ENCODE measurements at regions not wholly inside any gene's neighbourhood (a gene's known extent, or its start where the extent isn't known, plus 50 kb on each side); places are given as distances from the start of the nearest gene placed in this dataset.
A peak's percentile ranks its signal among the peaks of the same experiment; 100 is the strongest.

DNA sequence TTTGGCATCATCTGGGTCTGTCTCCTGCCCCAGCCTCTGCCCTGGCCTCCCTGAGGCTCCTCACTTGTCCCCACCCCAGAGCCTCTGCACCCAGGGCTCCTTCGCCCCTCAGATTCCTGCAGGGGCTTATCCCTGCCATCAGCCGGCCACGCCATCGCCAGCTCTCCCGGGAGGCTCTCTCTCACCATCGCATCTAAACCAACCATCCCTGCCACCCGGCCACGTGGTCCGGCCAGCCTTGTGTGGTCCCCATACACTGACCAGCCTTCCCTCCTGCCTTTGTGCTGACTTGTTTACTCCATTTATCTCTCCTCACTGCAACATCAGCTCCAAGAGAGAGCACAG lies 134.3 kb upstream of the IQSEC1 start:
- no peak overlapping the region for H3K4me3 Mint-ChIP-seq
- peaks cover 10 to 20% (median 15%) of the 10 kb centered on the region in 3 donors for H3K27me3 Mint-ChIP-seq (ENCODE audit: low read depth in 3 of 3)
- H3K27ac Mint-ChIP-seq: no peak overlapping the region
- peaks cover 2 to 4% of the 10 kb centered on the region in 2 donors for H3K4me1 Mint-ChIP-seq
- H3K9me3 Mint-ChIP-seq: no peaks in the 10 kb centered on the region
- no peaks in the 10 kb centered on the region for H3K36me3 Mint-ChIP-seq
- no peak for DNase-seq

DNA sequence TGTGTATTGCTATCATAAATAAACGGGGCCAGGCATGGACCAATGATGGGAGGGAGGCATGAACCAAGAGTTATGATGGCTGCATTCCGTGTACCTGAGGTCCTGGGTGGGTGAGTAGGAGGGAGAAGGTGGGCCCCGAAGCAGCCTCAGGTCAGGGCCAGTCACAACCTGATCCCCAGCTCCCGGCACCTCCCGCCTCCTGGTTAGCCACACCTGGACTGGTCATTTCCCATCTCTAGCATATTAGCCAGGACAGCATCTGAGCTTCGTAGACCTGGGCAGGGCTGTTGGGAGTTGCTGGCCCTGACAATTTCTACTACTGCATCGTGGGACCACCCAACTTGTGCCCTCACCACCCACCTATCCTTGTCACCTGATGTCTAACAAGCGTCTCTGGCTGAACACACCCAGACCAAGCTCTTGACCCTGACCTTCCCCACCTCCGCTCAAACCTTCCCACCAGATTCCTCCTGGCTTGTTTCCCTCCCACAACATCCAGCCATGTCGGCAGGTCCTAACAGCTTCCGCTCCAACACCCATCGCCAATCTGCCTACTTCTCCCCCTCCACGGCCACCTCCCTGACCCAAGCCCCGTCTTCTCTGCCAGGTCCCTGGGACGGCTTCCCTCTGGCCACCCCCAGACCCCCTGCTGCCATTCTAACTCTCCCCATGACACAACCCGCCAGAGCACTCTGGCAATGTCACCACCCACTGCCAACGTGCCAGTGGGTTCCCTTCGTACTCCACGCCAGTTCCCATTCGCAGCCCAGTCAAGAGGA lies 133.8 kb upstream of the IQSEC1 start:
- Mint-ChIP-seq H3K36me3 (no peaks in the 10 kb centered on the region), H3K27ac (no peak overlapping the region), H3K4me1 (peaks cover 2 to 4% of the 10 kb centered on the region in 2 donors), H3K4me3 (no peak overlapping the region), H3K9me3 (no peaks in the 10 kb centered on the region), H3K27me3 (ENCODE audit: low read depth in 3 of 3) (peaks cover 10 to 20% (median 15%) of the 10 kb centered on the region in 3 donors)
- DNase-seq: no peak

- Mint-ChIP-seq H3K36me3 (no peaks in the 10 kb centered on the region), H3K4me1 (peaks cover 2 to 4% of the 10 kb centered on the region in 2 donors), H3K27ac (peak overlapping the region in 1 of 6 donors; percentile 30), H3K4me3 (no peak overlapping the region), H3K27me3 (ENCODE audit: low read depth in 3 of 3) (peaks cover 10 to 20% (median 15%) of the 10 kb centered on the region in 3 donors), H3K9me3 (no peaks in the 10 kb centered on the region)
- no peak for DNase-seq
Observed at GRCh38 chr3:13205567-13206143, 132.4 kb upstream of the IQSEC1 start.

- H3K9me3 Mint-ChIP-seq: no peaks in the 10 kb centered on the region
- H3K4me3 Mint-ChIP-seq: no peak overlapping the region
- no peak for DNase-seq
- H3K27ac Mint-ChIP-seq: no peak overlapping the region
- H3K4me1 Mint-ChIP-seq: peaks cover 2 to 4% of the 10 kb centered on the region in 2 donors
- H3K36me3 Mint-ChIP-seq: no peaks in the 10 kb centered on the region
- H3K27me3 Mint-ChIP-seq (ENCODE audit: low read depth in 3 of 3): peaks cover 8 to 21% (median 20%) of the 10 kb centered on the region in 3 donors
Observed at GRCh38 chr3:13204177-13204581, 130.9 kb upstream of the IQSEC1 start.

DNA sequence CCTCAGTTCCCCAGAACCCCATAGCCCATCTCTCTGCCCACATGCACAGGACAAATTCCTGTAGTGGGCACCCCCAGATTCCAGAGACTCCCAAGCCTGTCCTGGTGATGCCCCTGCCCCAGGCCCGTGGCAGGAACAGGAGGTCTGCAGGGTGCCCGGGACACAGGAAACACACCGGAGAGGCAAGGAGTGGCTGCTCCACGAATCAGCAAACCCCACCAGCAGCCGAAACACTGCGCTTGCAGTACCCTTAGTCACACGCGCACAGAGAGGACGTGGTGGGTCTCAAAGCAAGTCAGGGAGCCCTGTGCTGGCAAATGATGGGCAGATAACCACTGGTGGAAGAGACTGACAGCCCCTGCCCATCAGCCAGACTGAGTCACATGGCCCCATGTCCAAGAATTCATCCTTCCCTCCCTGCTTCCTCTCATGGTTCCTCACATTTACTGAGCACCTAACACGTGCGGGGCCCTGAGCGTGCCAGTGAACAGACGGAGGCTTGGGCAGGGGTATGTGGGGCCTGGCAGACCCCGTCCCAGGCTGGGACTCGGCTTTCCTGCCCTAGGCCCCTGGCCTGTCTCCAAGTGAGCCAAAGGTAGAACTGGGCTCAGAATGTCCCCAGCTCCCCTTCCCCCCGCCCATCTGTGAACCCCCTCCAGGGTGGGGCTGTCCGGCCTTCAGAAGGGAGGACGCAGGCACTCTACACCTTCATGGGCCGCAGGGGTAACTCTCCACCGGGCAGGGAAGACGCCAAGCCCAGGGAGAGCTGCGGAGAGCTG lies 130.4 kb upstream of the IQSEC1 start:
- no peak for DNase-seq
- Mint-ChIP-seq H3K4me3 (no peak overlapping the region), H3K27me3 (ENCODE audit: low read depth in 3 of 3) (peaks cover 7 to 21% (median 20%) of the 10 kb centered on the region in 3 donors), H3K27ac (no peak overlapping the region), H3K36me3 (no peaks in the 10 kb centered on the region), H3K4me1 (peaks cover 2 to 4% of the 10 kb centered on the region in 2 donors), H3K9me3 (no peaks in the 10 kb centered on the region)

GRCh38 chr3:13202744-13203397 lies 129.6 kb upstream of the IQSEC1 start:
- Mint-ChIP-seq H3K27me3 (ENCODE audit: low read depth in 3 of 3) (peaks cover 7 to 25% (median 20%) of the 10 kb centered on the region in 3 donors), H3K4me3 (no peak overlapping the region), H3K4me1 (peaks cover 2 to 4% of the 10 kb centered on the region in 2 donors), H3K27ac (no peak overlapping the region), H3K36me3 (no peaks in the 10 kb centered on the region), H3K9me3 (no peaks in the 10 kb centered on the region)
- DNase-seq: no peak

DNA sequence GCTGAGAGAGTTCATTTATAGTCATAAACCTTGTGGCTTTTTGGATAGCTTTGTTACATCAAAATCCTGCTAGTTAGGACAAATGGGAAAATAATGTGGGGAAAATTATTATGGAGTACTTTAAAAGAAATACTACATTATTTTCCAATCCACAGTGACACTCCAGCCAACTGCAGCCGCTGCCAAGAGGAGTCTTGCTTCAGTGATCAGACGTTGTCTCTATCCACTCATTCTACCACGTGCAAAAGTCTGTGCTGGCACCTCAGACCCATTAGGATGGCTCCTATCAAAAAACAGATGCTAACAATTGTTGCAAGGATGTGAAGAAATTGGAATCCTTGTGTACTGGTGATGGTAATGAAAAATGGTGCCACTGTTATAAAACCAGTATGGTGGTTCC lies 128.6 kb upstream of the IQSEC1 start:
- Mint-ChIP-seq H3K27ac (no peak overlapping the region), H3K36me3 (no peaks in the 10 kb centered on the region), H3K4me1 (peaks cover 2 to 4% of the 10 kb centered on the region in 2 donors), H3K4me3 (no peak overlapping the region), H3K27me3 (ENCODE audit: low read depth in 3 of 3) (peaks cover 7 to 20% (median 20%) of the 10 kb centered on the region in 3 donors), H3K9me3 (no peaks in the 10 kb centered on the region)
- DNase-seq: no peak

GRCh38 chr3:13200946-13201345 lies 127.7 kb upstream of the IQSEC1 start:
- peak; percentile 9 to 17 (median 17) for DNase-seq
- Mint-ChIP-seq H3K36me3 (no peaks in the 10 kb centered on the region), H3K27me3 (ENCODE audit: low read depth in 3 of 3) (peaks cover 7 to 20% (median 20%) of the 10 kb centered on the region in 3 donors), H3K4me1 (peaks cover 2 to 4% of the 10 kb centered on the region in 2 donors), H3K9me3 (no peaks in the 10 kb centered on the region), H3K4me3 (no peak overlapping the region), H3K27ac (no peak overlapping the region)

GRCh38 chr3:13200465-13200864 lies 127.2 kb upstream of the IQSEC1 start:
- Mint-ChIP-seq H3K27ac (no peak overlapping the region), H3K9me3 (no peaks in the 10 kb centered on the region), H3K4me3 (no peak overlapping the region), H3K4me1 (peaks cover 2 to 4% of the 10 kb centered on the region in 2 donors), H3K27me3 (ENCODE audit: low read depth in 3 of 3) (peaks cover 7 to 19% (median 19%) of the 10 kb centered on the region in 3 donors), H3K36me3 (no peaks in the 10 kb centered on the region)
- no peak for DNase-seq

- no peak for DNase-seq
- H3K4me3 Mint-ChIP-seq: no peak overlapping the region
- H3K27me3 Mint-ChIP-seq (ENCODE audit: low read depth in 3 of 3): peaks cover 7 to 14% (median 14%) of the 10 kb centered on the region in 3 donors
- peaks cover 2 to 4% of the 10 kb centered on the region in 2 donors for H3K4me1 Mint-ChIP-seq
- H3K36me3 Mint-ChIP-seq: no peaks in the 10 kb centered on the region
- no peak overlapping the region for H3K27ac Mint-ChIP-seq
- H3K9me3 Mint-ChIP-seq: no peaks in the 10 kb centered on the region
Observed at GRCh38 chr3:13199899-13200451, 126.7 kb upstream of the IQSEC1 start.

DNA sequence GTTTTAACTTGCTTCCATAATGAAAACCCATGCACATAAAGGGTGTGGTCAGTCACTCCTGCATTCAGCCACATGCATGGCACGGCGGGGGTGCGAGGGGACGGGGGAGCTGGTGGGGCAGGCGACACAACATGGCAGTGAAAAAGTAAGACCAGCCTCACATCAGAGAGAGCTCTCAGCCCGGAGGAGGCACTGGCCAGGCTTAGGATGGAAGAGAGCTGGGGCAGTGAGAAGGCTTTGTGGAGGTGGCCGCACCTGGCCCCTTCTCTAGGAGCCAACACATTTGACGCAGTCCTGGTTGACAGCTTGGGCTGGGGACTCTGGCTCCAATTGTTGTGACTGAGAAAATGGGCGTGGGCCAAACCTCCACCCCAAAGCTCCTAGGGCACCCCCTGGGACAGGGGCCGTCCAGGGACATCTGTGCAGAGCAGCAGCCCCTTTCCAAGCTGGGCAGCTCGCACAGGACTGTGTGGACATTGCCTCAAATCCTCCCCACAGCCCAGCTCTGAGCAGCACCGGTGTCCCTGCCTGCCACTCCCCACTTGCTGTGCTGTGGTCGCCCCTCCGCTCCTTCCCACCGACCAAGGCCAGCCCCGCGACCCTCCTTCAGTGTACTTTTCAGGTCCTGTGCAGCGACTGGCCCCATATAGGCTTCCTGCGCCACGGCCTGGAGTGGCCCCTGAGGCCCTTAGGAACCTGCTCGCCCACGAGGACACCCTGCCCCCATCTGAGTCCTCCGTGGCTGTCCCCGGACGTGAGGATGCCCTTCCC lies 126.0 kb upstream of the IQSEC1 start:
- Mint-ChIP-seq H3K36me3 (no peaks in the 10 kb centered on the region), H3K27me3 (ENCODE audit: low read depth in 3 of 3) (peaks cover 7 to 15% (median 14%) of the 10 kb centered on the region in 3 donors), H3K9me3 (no peaks in the 10 kb centered on the region), H3K4me1 (peaks cover 0 to under 1% of the 10 kb centered on the region in 2 donors), H3K27ac (no peak overlapping the region), H3K4me3 (no peak overlapping the region)
- no peak for DNase-seq

GRCh38 chr3:13198264-13198879 lies 125.1 kb upstream of the IQSEC1 start:
- Mint-ChIP-seq H3K36me3 (no peaks in the 10 kb centered on the region), H3K4me3 (no peak overlapping the region), H3K9me3 (no peaks in the 10 kb centered on the region)

More at GRCh38 chr3:13198264-13198879, 125.1 kb upstream of the IQSEC1 start:
- H3K4me1 Mint-ChIP-seq: no peaks in the 10 kb centered on the region
- DNase-seq: no peak
- peaks cover 7 to 14% (median 14%) of the 10 kb centered on the region in 3 donors for H3K27me3 Mint-ChIP-seq (ENCODE audit: low read depth in 3 of 3)
- H3K27ac Mint-ChIP-seq: no peak overlapping the region

All from immature natural killer cell (primary cell).